ENCODE measurements at regions not wholly inside any gene's neighbourhood (a gene's known extent, or its start where the extent isn't known, plus 50 kb on each side); places are given as distances from the start of the nearest gene placed in this dataset.

DNA sequence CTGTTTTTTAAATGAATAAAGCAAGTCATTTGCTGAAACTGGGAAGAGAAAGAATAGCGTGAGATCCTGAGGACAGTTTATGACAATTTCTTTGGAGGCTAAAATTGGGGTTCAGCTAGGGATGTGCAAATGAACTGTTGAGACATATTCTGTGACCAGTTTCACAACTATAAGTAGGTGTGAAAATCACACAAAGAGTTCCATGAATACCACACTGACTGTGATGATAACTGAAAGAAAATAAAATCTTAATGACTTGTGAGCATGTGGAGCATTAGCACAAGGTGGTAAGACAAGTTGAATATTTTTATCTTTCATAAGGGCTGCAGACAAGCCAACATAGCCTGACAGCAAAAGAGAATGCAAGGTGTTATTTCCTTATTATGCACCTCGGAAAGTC is 61.1 kb upstream of the PDGFD start:
- DNase-seq (ENCODE audit: low spot score) = no peak

DNA sequence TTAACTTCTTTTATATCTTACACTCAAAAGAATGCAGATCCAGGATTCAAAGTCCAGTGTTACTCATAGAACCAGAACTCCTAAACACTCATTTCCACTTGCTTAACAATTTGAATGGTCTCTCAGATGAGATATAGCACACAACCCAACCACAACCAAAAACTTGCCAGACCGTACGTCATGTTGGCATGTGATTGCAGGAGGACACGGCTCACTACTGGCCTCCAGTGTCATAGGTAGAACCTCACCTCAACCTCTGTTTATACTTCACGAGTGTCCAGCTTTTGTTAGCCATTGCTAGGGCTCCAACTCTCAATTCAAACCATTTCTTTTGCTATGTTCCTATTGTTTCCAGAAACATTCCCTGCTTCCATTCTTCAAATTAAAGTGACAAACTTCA is 58.5 kb upstream of the PDGFD start:
- DNase-seq (ENCODE audit: low spot score) = peak; percentile 5

DNA sequence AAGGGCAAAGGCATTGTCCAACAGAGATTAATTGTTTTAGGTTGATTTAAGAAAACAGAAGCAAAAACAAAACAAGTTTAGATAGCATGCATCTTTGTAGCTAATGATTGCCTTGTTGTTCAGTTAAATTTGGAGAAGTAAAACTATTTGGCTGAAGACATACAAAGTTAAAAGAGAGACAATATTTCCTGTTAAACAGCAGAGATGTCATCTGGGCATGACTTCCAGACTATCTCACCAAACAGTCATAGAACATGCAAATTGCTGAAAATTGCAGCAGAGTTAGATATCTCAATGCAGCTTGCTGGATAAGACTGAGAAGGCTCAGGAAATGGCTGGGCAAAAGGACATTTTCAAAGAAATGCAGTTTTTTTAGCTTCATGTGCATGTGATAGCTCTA is 57.5 kb upstream of the PDGFD start:
- peak; percentile 49 for DNase-seq (ENCODE audit: low spot score)

DNA sequence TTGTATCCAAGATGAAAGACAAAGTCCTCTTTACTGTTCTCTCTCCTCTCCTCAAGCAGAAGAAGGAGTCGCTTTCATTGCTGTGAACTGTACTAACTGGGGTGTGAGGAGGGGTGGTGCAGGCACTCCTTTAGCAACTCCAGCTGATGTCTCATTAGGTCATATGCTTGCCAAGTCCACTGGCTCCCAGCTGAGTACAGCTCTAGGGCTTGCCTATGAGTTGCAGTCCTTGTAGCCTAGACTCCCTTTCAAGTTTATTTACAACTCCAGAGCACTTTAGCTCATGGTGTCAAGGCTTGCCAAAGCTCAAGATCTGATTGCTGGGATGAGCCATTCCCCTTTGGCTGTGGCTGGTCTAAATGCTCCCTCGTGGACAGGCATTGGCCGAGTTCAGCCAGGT is 55.1 kb upstream of the PDGFD start:
- DNase-seq (ENCODE audit: low spot score) = no peak

DNA sequence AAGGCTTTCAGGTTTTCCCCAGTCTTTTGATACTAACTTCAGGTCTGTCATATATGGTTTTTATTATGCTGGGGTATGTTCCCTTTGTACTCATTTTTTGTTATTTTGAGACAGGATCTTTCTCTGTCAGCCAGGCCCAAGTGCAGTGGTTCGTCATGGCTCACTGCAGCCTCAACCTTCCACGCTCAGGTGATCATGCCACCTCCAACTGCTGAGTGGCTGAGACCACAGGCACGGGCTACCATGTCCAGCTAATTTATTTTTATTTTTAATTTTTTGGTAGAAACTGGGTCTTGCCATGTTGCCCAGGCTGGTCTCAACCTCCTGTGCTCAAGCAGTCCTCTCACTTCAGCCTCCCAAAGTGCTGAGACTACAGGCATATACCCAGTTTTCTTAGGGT is 50.6 kb upstream of the PDGFD start:
- DNase-seq (ENCODE audit: low spot score) = no peak
